Mucosa of stomach (tissue), 1 donor: ENCODE measurements at regions not wholly inside any gene's neighbourhood (a gene's known extent, or its start where the extent isn't known, plus 50 kb on each side); places are given as distances from the start of the nearest gene placed in this dataset.

Source experiments
- H3K27me3 ChIP-seq: one replicate; pipeline ENCODE4 v1.7.0; 2013; ENCODE audit warnings: mild to moderate bottlenecking, low read length; ENCODE audit not compliant: control insufficient read depth, insufficient read depth
- H3K36me3 ChIP-seq: one replicate; pipeline ENCODE4 v1.7.0; 2013; ENCODE audit warnings: low read length; ENCODE audit not compliant: control insufficient read depth, insufficient read depth
- H3K4me1 ChIP-seq: one replicate; pipeline ENCODE4 v1.7.0; 2013; ENCODE audit warnings: mild to moderate bottlenecking, low read length; ENCODE audit not compliant: control insufficient read depth, insufficient read depth
- H3K4me3 ChIP-seq: one replicate; pipeline ENCODE4 v1.7.0; 2013; ENCODE audit warnings: low read length
- H3K9ac ChIP-seq: one replicate; pipeline ENCODE4 v1.7.0; 2013; ENCODE audit warnings: mild to moderate bottlenecking, low read length, moderate library complexity
- H3K9me3 ChIP-seq: one replicate; pipeline ENCODE4 v1.7.0; 2013; ENCODE audit warnings: mild to moderate bottlenecking, low read length, moderate library complexity; ENCODE audit not compliant: control insufficient read depth
- donor health status: Pancreatic carcinoma.

GRCh38 chr7:25968205-25968993 lies 183.6 kb upstream of the NFE2L3 start:
- no peaks in the 10 kb centered on the region for H3K9me3 ChIP-seq
- no peak overlapping the region for H3K9ac ChIP-seq
- H3K36me3 ChIP-seq = no peaks in the 10 kb centered on the region
- H3K27me3 ChIP-seq = no peaks in the 10 kb centered on the region
- no peak overlapping the region for H3K4me3 ChIP-seq
- H3K4me1 ChIP-seq = peaks cover 4% of the 10 kb centered on the region

- no peaks in the 10 kb centered on the region for H3K27me3 ChIP-seq
- peaks cover 4% of the 10 kb centered on the region for H3K4me1 ChIP-seq
- no peaks in the 10 kb centered on the region for H3K9me3 ChIP-seq
- H3K4me3 ChIP-seq = no peak overlapping the region
- no peaks in the 10 kb centered on the region for H3K36me3 ChIP-seq
- H3K9ac ChIP-seq = no peak overlapping the region
Measured at GRCh38 chr7:25970356-25970755, 181.6 kb upstream of the NFE2L3 start.

DNA sequence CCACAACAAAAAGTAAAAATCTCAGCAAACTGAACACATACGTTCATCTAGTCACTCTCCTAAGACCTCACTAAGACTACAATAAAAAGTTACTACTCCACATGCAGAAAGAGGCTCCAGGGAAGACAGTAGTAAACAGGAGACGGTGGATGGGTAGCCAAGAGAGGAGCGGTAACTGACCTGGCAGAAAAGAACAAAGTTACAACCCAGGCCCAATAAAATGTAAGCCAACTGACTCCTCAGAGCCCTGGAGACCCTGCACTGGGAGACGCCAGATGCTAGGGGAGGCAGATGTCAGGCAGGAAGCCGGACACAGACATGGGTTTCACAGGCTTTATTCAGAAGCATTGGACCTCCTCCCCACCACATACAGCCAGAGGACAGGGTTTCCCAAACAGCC lies 181.1 kb upstream of the NFE2L3 start:
- Histone ChIP-seq H3K4me3 (no peak overlapping the region), H3K9ac (no peak overlapping the region)

DNA sequence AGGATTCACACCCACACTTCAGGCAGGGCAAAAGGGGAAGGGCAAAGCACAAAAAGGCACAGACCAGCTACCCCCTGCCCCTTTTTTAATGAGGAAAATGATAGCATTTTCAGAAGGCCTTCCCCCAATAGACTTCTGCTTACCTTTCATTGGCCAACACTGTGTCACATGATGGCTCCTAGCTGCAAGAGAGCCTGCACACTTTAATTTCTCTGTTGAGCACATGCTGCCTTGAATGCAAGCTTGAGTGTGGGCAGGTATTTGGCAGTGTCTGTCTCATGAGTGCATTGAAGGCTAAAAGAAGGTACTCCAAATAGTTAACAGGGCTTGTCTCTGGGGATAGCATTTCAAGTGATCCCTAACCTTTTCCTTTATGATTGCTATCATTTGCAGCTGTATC lies 175.4 kb upstream of the NFE2L3 start:
- no peaks in the 10 kb centered on the region for H3K27me3 ChIP-seq
- no peaks in the 10 kb centered on the region for H3K36me3 ChIP-seq
- no peaks in the 10 kb centered on the region for H3K9me3 ChIP-seq
- H3K9ac ChIP-seq = no peak overlapping the region
- no peaks in the 10 kb centered on the region for H3K4me1 ChIP-seq
- H3K4me3 ChIP-seq = no peak overlapping the region

More for the DNA sequence above, 181.1 kb upstream of the NFE2L3 start:
- Histone ChIP-seq H3K27me3 (no peaks in the 10 kb centered on the region), H3K36me3 (no peaks in the 10 kb centered on the region), H3K4me1 (peaks cover 4% of the 10 kb centered on the region), H3K9me3 (no peaks in the 10 kb centered on the region)

DNA sequence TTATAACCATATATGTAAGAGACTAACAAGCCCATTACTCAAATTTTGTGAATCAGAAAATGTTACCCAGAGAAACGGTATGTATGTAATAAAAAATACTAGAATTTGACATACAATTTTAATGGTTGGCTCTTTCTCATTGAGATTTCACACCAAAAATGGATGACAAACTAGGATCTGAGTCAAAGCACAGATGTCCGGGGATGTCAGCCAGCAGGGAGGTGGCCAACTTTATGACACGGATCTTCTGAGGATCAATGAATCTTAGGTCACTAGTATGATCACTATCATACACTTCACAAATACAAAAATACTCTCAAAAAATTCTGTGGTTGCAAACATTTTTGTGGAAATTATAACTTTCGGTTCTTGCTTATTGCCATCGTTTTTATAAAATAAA lies 173.5 kb upstream of the NFE2L3 start:
- Histone ChIP-seq H3K9ac (no peak overlapping the region), H3K4me3 (no peak overlapping the region), H3K27me3 (no peaks in the 10 kb centered on the region), H3K36me3 (no peaks in the 10 kb centered on the region), H3K9me3 (no peaks in the 10 kb centered on the region), H3K4me1 (no peaks in the 10 kb centered on the region)

DNA sequence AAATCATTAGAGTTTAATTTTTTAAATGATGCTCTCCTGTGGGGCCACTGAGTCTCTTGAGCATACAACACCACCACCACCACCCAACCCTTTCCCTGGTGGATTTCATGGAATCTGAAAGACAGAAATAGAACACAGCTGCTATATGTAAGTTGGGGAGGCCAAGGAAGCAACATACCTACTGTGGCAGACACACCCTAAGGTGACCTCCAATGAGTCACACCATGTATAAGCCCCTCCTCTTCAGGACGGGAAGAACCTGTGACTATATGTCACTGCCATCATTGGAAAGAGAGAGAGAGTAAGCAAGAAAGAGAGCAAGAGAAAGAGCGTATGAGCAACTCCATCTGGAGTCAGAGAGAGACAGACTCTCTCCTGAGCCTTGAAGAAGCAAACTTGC lies 172.4 kb upstream of the NFE2L3 start:
- Histone ChIP-seq H3K36me3 (no peaks in the 10 kb centered on the region), H3K9me3 (no peaks in the 10 kb centered on the region), H3K9ac (no peak overlapping the region), H3K4me3 (no peak overlapping the region), H3K27me3 (no peaks in the 10 kb centered on the region), H3K4me1 (no peaks in the 10 kb centered on the region)

- Histone ChIP-seq H3K36me3 (no peaks in the 10 kb centered on the region), H3K9ac (no peak overlapping the region), H3K9me3 (no peaks in the 10 kb centered on the region), H3K4me1 (no peaks in the 10 kb centered on the region), H3K4me3 (no peak overlapping the region), H3K27me3 (no peaks in the 10 kb centered on the region)
Measured at GRCh38 chr7:25982684-25983083, 169.3 kb upstream of the NFE2L3 start.

GRCh38 chr7:25985196-25985595 lies 166.8 kb upstream of the NFE2L3 start:
- H3K36me3 ChIP-seq = no peaks in the 10 kb centered on the region
- no peaks in the 10 kb centered on the region for H3K27me3 ChIP-seq
- H3K9me3 ChIP-seq = no peaks in the 10 kb centered on the region
- H3K4me1 ChIP-seq = peaks cover 5% of the 10 kb centered on the region
- H3K4me3 ChIP-seq = no peak overlapping the region
- H3K9ac ChIP-seq = no peak overlapping the region

- Histone ChIP-seq H3K4me3 (no peak overlapping the region), H3K9me3 (no peaks in the 10 kb centered on the region), H3K4me1 (peaks cover 5% of the 10 kb centered on the region), H3K27me3 (no peaks in the 10 kb centered on the region), H3K36me3 (no peaks in the 10 kb centered on the region), H3K9ac (no peak overlapping the region)
Measured at GRCh38 chr7:25988640-25989039, 163.4 kb upstream of the NFE2L3 start.

DNA sequence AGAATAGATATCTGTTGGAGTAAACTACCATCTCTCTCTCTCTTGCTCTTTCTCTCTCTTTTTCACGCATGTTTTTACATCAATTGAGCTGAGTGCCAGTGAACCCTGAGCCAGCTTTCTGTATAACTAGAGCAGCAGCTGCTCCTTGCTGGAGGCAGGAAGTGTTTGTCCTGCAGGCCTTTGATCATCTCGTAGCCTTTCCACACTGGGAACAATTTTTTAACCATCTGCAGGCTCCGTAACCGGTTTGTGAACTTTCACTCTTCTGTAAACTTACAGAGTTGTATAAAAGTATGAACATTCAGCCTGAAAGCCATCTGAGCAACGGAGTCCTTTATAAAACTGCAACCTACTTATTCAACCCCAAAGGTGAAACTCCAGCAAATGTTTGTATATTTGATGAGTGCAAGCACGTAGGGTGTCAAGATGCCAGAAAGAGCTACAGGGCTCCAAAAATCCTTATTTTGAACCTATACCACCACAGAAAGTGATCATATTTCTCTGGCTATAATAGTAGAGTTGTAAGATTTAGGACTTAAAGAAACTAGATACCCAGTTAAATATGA lies 162.8 kb upstream of the NFE2L3 start:
- Histone ChIP-seq H3K4me3 (no peak overlapping the region), H3K36me3 (no peaks in the 10 kb centered on the region), H3K27me3 (no peaks in the 10 kb centered on the region), H3K4me1 (peaks cover 5% of the 10 kb centered on the region), H3K9me3 (no peaks in the 10 kb centered on the region), H3K9ac (no peak overlapping the region)

- H3K9ac ChIP-seq = no peak overlapping the region
- no peaks in the 10 kb centered on the region for H3K27me3 ChIP-seq
- peaks cover 20% of the 10 kb centered on the region for H3K4me1 ChIP-seq
- H3K9me3 ChIP-seq = no peaks in the 10 kb centered on the region
- H3K36me3 ChIP-seq = no peaks in the 10 kb centered on the region
- no peak overlapping the region for H3K4me3 ChIP-seq
Measured at GRCh38 chr7:25994433-25994994, 157.5 kb upstream of the NFE2L3 start.

- peaks cover 20% of the 10 kb centered on the region for H3K4me1 ChIP-seq
- no peak overlapping the region for H3K4me3 ChIP-seq
- H3K9me3 ChIP-seq = no peaks in the 10 kb centered on the region
- H3K36me3 ChIP-seq = no peaks in the 10 kb centered on the region
- no peaks in the 10 kb centered on the region for H3K27me3 ChIP-seq
- H3K9ac ChIP-seq = no peak overlapping the region
Measured at GRCh38 chr7:25995216-25995615, 156.8 kb upstream of the NFE2L3 start.
